BJ (cell line): ENCODE measurements at regions not wholly inside any gene's neighbourhood (a gene's known extent, or its start where the extent isn't known, plus 50 kb on each side); places are given as distances from the start of the nearest gene placed in this dataset.

Experiments
- CTCF ChIA-PET: fragments of 350-600 bp; formaldehyde crosslinking; extraction: SDS; loops from one replicate; lab custom pipeline; 2021; ENCODE audit warnings: antibody characterized with exemption, inconsistent platforms; lab: Yijun Ruan, JAX
- POLR2A ChIA-PET: fragments of 300-600 bp; sonication (Branson Sonifier 250); formaldehyde crosslinking; extraction: SDS; loops from one replicate; lab custom pipeline; 2021; ENCODE audit warnings: antibody characterized with exemption; lab: Charles Lee
- DNase-seq: peaks from one replicate; pipeline ENCODE4 v3.0.0-alpha.2; 2011; ENCODE audit warnings: low read depth
- H3K27me3 ChIP-seq: 2 replicates; pipeline ENCODE4 v1.6.0; 2011; ENCODE audit warnings: low read length; ENCODE audit not compliant: control insufficient read depth, insufficient read depth
- H3K36me3 ChIP-seq: 2 replicates; pipeline ENCODE4 v1.5.1; 2011; ENCODE audit warnings: low read length; ENCODE audit not compliant: control insufficient read depth, insufficient read depth
- H3K4me3 ChIP-seq: 2 replicates; pipeline ENCODE4 v1.5.1; 2011; ENCODE audit warnings: low read depth, mild to moderate bottlenecking, control low read depth, low read length
- CTCF ChIP-seq: IDR thresholded peaks from 2 replicates; pipeline ENCODE4 v1.5.1; 2011; ENCODE audit warnings: low read depth, mild to moderate bottlenecking, control low read depth, inconsistent platforms, low read length, moderate library complexity; ENCODE audit not compliant: insufficient read depth

GRCh38 chr10:33098951-33099663, 141.1 kb upstream of the ITGB1 start:
- no peaks in the 10 kb centered on the region for H3K36me3 ChIP-seq
- DNase-seq, result no peak
- TF ChIP-seq CTCF, result no peak
- ChIA-PET CTCF (no interaction called here), POLR2A (interaction anchor here (0.7 kb wide), 1 partner anchor 145 kb away, joined by 3 read pairs; no protein-coding TSS in a partner anchor)
- no peak overlapping the region for H3K4me3 ChIP-seq
- no peaks in the 10 kb centered on the region; the same call in 1 of the 2 replicates for H3K27me3 ChIP-seq

- no peaks in the 10 kb centered on the region for H3K36me3 ChIP-seq
- no peak for TF ChIP-seq CTCF
- CTCF ChIA-PET, result interaction anchor here (0.8 to 2.2 kb wide), 2 partner anchors 20 to 28 kb away, joined by 3 to 8 read pairs; no protein-coding TSS in a partner anchor
- no peak for DNase-seq
- H3K4me3 ChIP-seq, result no peak overlapping the region
- no peaks in the 10 kb centered on the region for H3K27me3 ChIP-seq
- POLR2A ChIA-PET, result no interaction called here
Measured at GRCh38 chr10:33095867-33096815, 138.1 kb upstream of the ITGB1 start.

GRCh38 chr10:33094263-33095051, 136.4 kb upstream of the ITGB1 start:
- ChIA-PET POLR2A (no interaction called here), CTCF (interaction anchor here (1.5 kb wide), 1 partner anchor 20 kb away, joined by 3 read pairs; no protein-coding TSS in a partner anchor)
- no peak overlapping the region for H3K4me3 ChIP-seq
- no peaks in the 10 kb centered on the region for H3K27me3 ChIP-seq
- no peak for DNase-seq
- no peaks in the 10 kb centered on the region for H3K36me3 ChIP-seq
- no peak for TF ChIP-seq CTCF

- Histone ChIP-seq H3K4me3 (no peak overlapping the region), H3K36me3 (no peaks in the 10 kb centered on the region), H3K27me3 (no peaks in the 10 kb centered on the region)
- DNase-seq, result no peak
- ChIA-PET POLR2A (no interaction called here), CTCF (interaction anchor here (0.6 to 0.7 kb wide), 2 partner anchors 130 to 779 kb away, joined by 3 to 5 read pairs; no protein-coding TSS in a partner anchor)
- no peak for TF ChIP-seq CTCF
Measured at GRCh38 chr10:33093362-33093761, 135.3 kb upstream of the ITGB1 start.
